ENCODE measurements at regions not wholly inside any gene's neighbourhood (a gene's known extent, or its start where the extent isn't known, plus 50 kb on each side); places are given as distances from the start of the nearest gene placed in this dataset.

GRCh38 chr2:182650704-182651103 is 65.4 kb upstream of the DNAJC10 start:
- DNase-seq (ENCODE audit: extremely low read depth in 1 of 4, low spot score in 3 of 4) = peak in 2 of 4 experiments; percentile 22 to 34
- H4K20me1 ChIP-seq (replicated peaks; ENCODE audit: control insufficient read depth, insufficient read depth, low read length) = no peaks in the 10 kb centered on the region
- FAIRE-seq = peak; percentile 76
- H2AFZ ChIP-seq (ENCODE audit: low read depth, low read length) = no peak overlapping the region
- no peaks in the 10 kb centered on the region for H3K27me3 ChIP-seq (ENCODE audit: control insufficient read depth in 2 of 2, insufficient read depth in 2 of 2, low read length in 2 of 2)
- peak; percentile 63 for ATAC-seq
- H3K9me3 ChIP-seq (replicated peaks; ENCODE audit: control insufficient read depth, insufficient read depth, low read depth, low read length) = no peaks in the 10 kb centered on the region
- H3K79me2 ChIP-seq (ENCODE audit: control insufficient read depth, insufficient read depth, low read length) = no peaks in the 10 kb centered on the region
- 12% methylated on average over 4 of the region's 4 CpGs for WGBS (ENCODE audit: insufficient coverage, low coverage, missing lambda C conversion rate)
- in situ Hi-C loops (cut with MboI) = loop anchor here (5.0 to 25.0 kb wide), 2 partner anchors 463 to 913 kb away; no protein-coding TSS in a partner anchor
- no peaks in the 10 kb centered on the region for H3K9me1 ChIP-seq (ENCODE audit: control insufficient read depth, insufficient read depth, low read length)
- H3K4me1 ChIP-seq (replicated peaks in 1 of 2; ENCODE audit: control insufficient read depth in 2 of 2, insufficient read depth in 2 of 2, low read length in 2 of 2) = no peaks in the 10 kb centered on the region
- no peak overlapping the region for H3K4me2 ChIP-seq (ENCODE audit: insufficient read depth, low read length)
- no peak overlapping the region for H3K27ac ChIP-seq (ENCODE audit: extremely low read depth, low read depth, low read length)
- no TSS peak for BruUV-seq (replicated peaks)
- intact Hi-C loops (cut with micrococcal nuclease) = loop anchor here (1.0 to 10.0 kb wide), 2 partner anchors 464 to 686 kb away; no protein-coding TSS in a partner anchor
- H3K4me3 ChIP-seq = no peak overlapping the region
- H3K9ac ChIP-seq (ENCODE audit: insufficient read depth in 1 of 2, low read depth in 2 of 2, low read length in 2 of 2) = no peak overlapping the region
- POLR2A ChIA-PET = no interaction called here
- CTCF ChIA-PET (ENCODE audit: low intra/inter-chr PET ratio) = interaction anchor here (0.6 to 3.6 kb wide), 6 partner anchors 189 to 908 kb away, joined by 3 to 27 read pairs (median 4); no protein-coding TSS in a partner anchor
- no peaks in the 10 kb centered on the region for H3K36me3 ChIP-seq (ENCODE audit: control insufficient read depth, insufficient read depth, low read length)
- TF ChIP-seq LCOR (CRISPR knock-in tag; IDR thresholded peaks at IDR 0.05) (no peak), DEAF1 (CRISPR knock-in tag; IDR thresholded peaks at IDR 0.05) (peak; percentile 65), ARNT (IDR thresholded peaks at IDR 0.05) (0 out of 4 replicates have a peak, but pooled peaks of 1 of the 2 experiments have one; percentile 60), FOXK2 (conservative IDR thresholded peaks at IDR 0.05 in 1 of 2, IDR thresholded peaks at IDR 0.05 in 1 of 2; ENCODE audit: low read depth in 2 of 2) (peak; percentile 25 to 62; a peak in 1 of 4 replicates), ZBED1 (IDR thresholded peaks at IDR 0.05) (no peak), MIER1 (IDR thresholded peaks at IDR 0.05; ENCODE audit: low read depth) (no peak), CEBPB (tag; IDR thresholded peaks at IDR 0.05) (peak; percentile 90), CC2D1A (IDR thresholded peaks at IDR 0.05) (peak; percentile 30; the same call in 1 of the 2 replicates), REST (IDR thresholded peaks at IDR 0.05; ENCODE audit: borderline replicate concordance) (peak; percentile 67; the same call in 1 of the 2 replicates), REST (CRISPR knock-in tag; IDR thresholded peaks at IDR 0.05; ENCODE audit: low read depth) (no peak), SOX6 (IDR thresholded peaks at IDR 0.05) (peak; percentile 34; the same call in 1 of the 2 replicates), SMC3 (conservative IDR thresholded peaks at IDR 0.05; ENCODE audit: insufficient read depth, low read depth, low read length) (peak; percentile 45; the same call in 1 of the 2 replicates)

Measured in K562 (cell line).